BJ (cell line): ENCODE measurements at regions not wholly inside any gene's neighbourhood (a gene's known extent, or its start where the extent isn't known, plus 50 kb on each side); places are given as distances from the start of the nearest gene placed in this dataset.

Experiments
- CTCF ChIA-PET: fragments of 350-600 bp; formaldehyde crosslinking; extraction: SDS; loops from one replicate; lab custom pipeline; 2021; ENCODE audit warnings: antibody characterized with exemption, inconsistent platforms; lab: Yijun Ruan, JAX
- POLR2A ChIA-PET: fragments of 300-600 bp; sonication (Branson Sonifier 250); formaldehyde crosslinking; extraction: SDS; loops from one replicate; lab custom pipeline; 2021; ENCODE audit warnings: antibody characterized with exemption; lab: Charles Lee
- DNase-seq: peaks from one replicate; pipeline ENCODE4 v3.0.0-alpha.2; 2011; ENCODE audit warnings: low read depth
- H3K27me3 ChIP-seq: 2 replicates; pipeline ENCODE4 v1.6.0; 2011; ENCODE audit warnings: low read length; ENCODE audit not compliant: control insufficient read depth, insufficient read depth
- H3K36me3 ChIP-seq: 2 replicates; pipeline ENCODE4 v1.5.1; 2011; ENCODE audit warnings: low read length; ENCODE audit not compliant: control insufficient read depth, insufficient read depth
- H3K4me3 ChIP-seq: 2 replicates; pipeline ENCODE4 v1.5.1; 2011; ENCODE audit warnings: low read depth, mild to moderate bottlenecking, control low read depth, low read length
- CTCF ChIP-seq: IDR thresholded peaks from 2 replicates; pipeline ENCODE4 v1.5.1; 2011; ENCODE audit warnings: low read depth, mild to moderate bottlenecking, control low read depth, inconsistent platforms, low read length, moderate library complexity; ENCODE audit not compliant: insufficient read depth

- Histone ChIP-seq H3K27me3 (no peaks in the 10 kb centered on the region), H3K36me3 (no peaks in the 10 kb centered on the region), H3K4me3 (no peak overlapping the region)
- POLR2A ChIA-PET = no interaction called here
- CTCF ChIA-PET = no interaction called here
- no peak for DNase-seq
- no peak for TF ChIP-seq CTCF
Observed at GRCh38 chr6:159378411-159379328, 209.5 kb downstream of the FNDC1 start.

- no peaks in the 10 kb centered on the region for H3K36me3 ChIP-seq
- no peak overlapping the region for H3K4me3 ChIP-seq
Observed at GRCh38 chr6:159376516-159377158, 207.4 kb downstream of the FNDC1 start.

DNA sequence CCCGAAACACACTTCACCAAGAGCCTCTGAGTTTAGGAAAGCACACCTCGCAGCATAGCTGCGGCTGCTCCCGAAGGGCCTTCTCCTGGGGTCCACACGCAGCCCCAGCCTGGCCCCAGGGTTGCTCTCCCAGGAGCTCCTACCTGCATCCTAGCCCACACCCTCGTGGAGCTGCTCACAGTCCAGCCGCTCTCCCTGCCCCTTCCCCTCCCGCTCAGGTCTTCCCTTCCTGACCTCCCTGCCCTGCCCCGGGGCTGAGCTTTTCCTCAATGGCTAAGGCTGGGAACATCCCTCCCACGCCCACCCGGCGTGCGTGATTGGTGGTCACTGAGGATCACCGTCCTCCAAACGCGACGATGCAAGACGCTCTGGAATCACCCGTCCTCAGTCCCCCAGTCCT, 205.8 kb downstream of the FNDC1 start:
- POLR2A ChIA-PET = no interaction called here
- no peaks in the 10 kb centered on the region for H3K27me3 ChIP-seq
- CTCF ChIA-PET = no interaction called here
- no peak for TF ChIP-seq CTCF
- no peak overlapping the region for H3K4me3 ChIP-seq
- H3K36me3 ChIP-seq = no peaks in the 10 kb centered on the region
- DNase-seq = no peak

More at GRCh38 chr6:159376516-159377158, 207.4 kb downstream of the FNDC1 start:
- H3K27me3 ChIP-seq = no peaks in the 10 kb centered on the region
- DNase-seq = no peak
- POLR2A ChIA-PET = no interaction called here
- CTCF ChIA-PET = interaction anchor here (0.6 kb wide), 1 partner anchor 225 kb away, joined by 3 read pairs; no protein-coding TSS in a partner anchor
- TF ChIP-seq CTCF = no peak

- TF ChIP-seq CTCF = no peak
- ChIA-PET POLR2A (no interaction called here), CTCF (no interaction called here)
- no peaks in the 10 kb centered on the region for H3K27me3 ChIP-seq
- DNase-seq = no peak
- no peak overlapping the region for H3K4me3 ChIP-seq
- H3K36me3 ChIP-seq = no peaks in the 10 kb centered on the region
Observed at GRCh38 chr6:159373670-159374069, 204.5 kb downstream of the FNDC1 start.

- Histone ChIP-seq H3K4me3 (no peak overlapping the region), H3K27me3 (no peaks in the 10 kb centered on the region), H3K36me3 (no peaks in the 10 kb centered on the region)
- DNase-seq = no peak
- no peak for TF ChIP-seq CTCF
- POLR2A ChIA-PET = no interaction called here
- CTCF ChIA-PET = no interaction called here
Observed at GRCh38 chr6:159372333-159372732, 203.1 kb downstream of the FNDC1 start.
